PFSK-1 (cell line): ENCODE measurements at regions not wholly inside any gene's neighbourhood (a gene's known extent, or its start where the extent isn't known, plus 50 kb on each side); places are given as distances from the start of the nearest gene placed in this dataset.

ENCODE experiments used
- POLR2AphosphoS5 ChIP-seq: IDR thresholded peaks from 2 replicates; pipeline ENCODE4 v1.6.1; 2012; ENCODE audit warnings: low read depth, mild to moderate bottlenecking, control low read depth, low read length, moderate library complexity
- REST ChIP-seq, 2 experiments: IDR thresholded peaks; 2 replicates each; pipeline versions ENCODE4 v1.6.1 to v1.8.0; 2011 to 2012; ENCODE audit warnings: low read depth in 2 of 2, low read length in 2 of 2, control low read depth in 1 of 2, inconsistent platforms in 1 of 2, mild to moderate bottlenecking in 1 of 2, moderate library complexity in 1 of 2; ENCODE audit not compliant: insufficient read depth in 1 of 2

GRCh38 chr12:46461459-46461858, 88.9 kb upstream of the SLC38A2 start:
- no peak for TF ChIP-seq REST (IDR thresholded peaks at IDR 0.05; ENCODE audit: insufficient read depth in 1 of 2, low read depth in 2 of 2, low read length in 2 of 2)
- no peak for TF ChIP-seq POLR2AphosphoS5
